ENCODE measurements at regions not wholly inside any gene's neighbourhood (a gene's known extent, or its start where the extent isn't known, plus 50 kb on each side); places are given as distances from the start of the nearest gene placed in this dataset.

GRCh38 chr3:168248383-168249204 is 152.9 kb upstream of the GOLIM4 start:
- ATAC-seq (ENCODE audit: insufficient number of reproducible peaks, low FRiP score, low read depth) (peak; percentile 54), DNase-seq (ENCODE audit: low spot score) (no peak)
- no peak for TF ChIP-seq CTCF (IDR thresholded peaks at IDR 0.05)
- H3K4me1 ChIP-seq (ENCODE audit: control insufficient read depth in 1 of 2, low read depth in 2 of 2): peaks cover 0 to 6% of the 10 kb centered on the region in 2 donors
- no peaks in the 10 kb centered on the region for H3K9me3 ChIP-seq
- no peaks in the 10 kb centered on the region for H3K27me3 ChIP-seq (replicated peaks; ENCODE audit: insufficient read depth)
- H3K36me3 ChIP-seq: no peaks in the 10 kb centered on the region
- H3K4me3 ChIP-seq: peak overlapping the region; percentile 82
- peak overlapping the region in 1 of 2 donors; percentile 43 for H3K27ac ChIP-seq

GRCh38 chr3:168241156-168241555 is 145.4 kb upstream of the GOLIM4 start:
- ATAC-seq (ENCODE audit: insufficient number of reproducible peaks, low FRiP score, low read depth): no peak
- H3K36me3 ChIP-seq: no peaks in the 10 kb centered on the region
- TF ChIP-seq CTCF (IDR thresholded peaks at IDR 0.05): no peak
- no peak overlapping the region for H3K4me3 ChIP-seq
- no peaks in the 10 kb centered on the region for H3K9me3 ChIP-seq
- no peak for DNase-seq (ENCODE audit: low spot score)
- H3K27me3 ChIP-seq (replicated peaks; ENCODE audit: insufficient read depth): no peaks in the 10 kb centered on the region
- no peaks in the 10 kb centered on the region for H3K4me1 ChIP-seq (ENCODE audit: control insufficient read depth in 1 of 2, low read depth in 2 of 2)
- no peak overlapping the region for H3K27ac ChIP-seq

- Histone ChIP-seq H3K4me1 (ENCODE audit: control insufficient read depth in 1 of 2, low read depth in 2 of 2) (no peaks in the 10 kb centered on the region), H3K4me3 (no peak overlapping the region), H3K9me3 (no peaks in the 10 kb centered on the region), H3K27me3 (replicated peaks; ENCODE audit: insufficient read depth) (no peaks in the 10 kb centered on the region), H3K27ac (no peak overlapping the region), H3K36me3 (no peaks in the 10 kb centered on the region)
- DNase-seq (ENCODE audit: low spot score) (no peak), ATAC-seq (ENCODE audit: insufficient number of reproducible peaks, low FRiP score, low read depth) (no peak)
- no peak for TF ChIP-seq CTCF (IDR thresholded peaks at IDR 0.05)
Measured at GRCh38 chr3:168239287-168239686, 143.6 kb upstream of the GOLIM4 start.

- H3K4me1 ChIP-seq (ENCODE audit: control insufficient read depth in 1 of 2, low read depth in 2 of 2): no peaks in the 10 kb centered on the region
- ATAC-seq (ENCODE audit: insufficient number of reproducible peaks, low FRiP score, low read depth): no peak
- H3K36me3 ChIP-seq: no peaks in the 10 kb centered on the region
- DNase-seq (ENCODE audit: low spot score): no peak
- H3K9me3 ChIP-seq: no peaks in the 10 kb centered on the region
- H3K4me3 ChIP-seq: no peak overlapping the region
- TF ChIP-seq CTCF (IDR thresholded peaks at IDR 0.05): no peak
- no peak overlapping the region for H3K27ac ChIP-seq
- no peaks in the 10 kb centered on the region for H3K27me3 ChIP-seq (replicated peaks; ENCODE audit: insufficient read depth)
Measured at GRCh38 chr3:168233001-168233400, 137.3 kb upstream of the GOLIM4 start.

GRCh38 chr3:168223085-168223484 is 127.4 kb upstream of the GOLIM4 start:
- DNase-seq (ENCODE audit: low spot score): no peak
- no peak for TF ChIP-seq CTCF (IDR thresholded peaks at IDR 0.05)
- H3K36me3 ChIP-seq: no peaks in the 10 kb centered on the region
- no peak for ATAC-seq (ENCODE audit: insufficient number of reproducible peaks, low FRiP score, low read depth)
- H3K27ac ChIP-seq: no peak overlapping the region
- H3K27me3 ChIP-seq (replicated peaks; ENCODE audit: insufficient read depth): no peaks in the 10 kb centered on the region
- H3K4me3 ChIP-seq: no peak overlapping the region
- H3K4me1 ChIP-seq (ENCODE audit: control insufficient read depth in 1 of 2, low read depth in 2 of 2): no peaks in the 10 kb centered on the region
- no peaks in the 10 kb centered on the region for H3K9me3 ChIP-seq
